Sigmoid colon (tissue), 6 donors: ENCODE measurements at regions not wholly inside any gene's neighbourhood (a gene's known extent, or its start where the extent isn't known, plus 50 kb on each side); places are given as distances from the start of the nearest gene placed in this dataset.

Experiments used
- DNase-seq: peaks from one replicate; pipeline ENCODE4 v3.0.0-alpha.2; 2019
- H3K27ac ChIP-seq, 4 donors: fragments of 200-600 bp; sonication (generic); one replicate each; pipeline ENCODE4 v1.5.1; 2016 to 2019; ENCODE audit warnings: mild to moderate bottlenecking in 1 of 4
- H3K27me3 ChIP-seq, 3 donors: fragments of 200-600 bp; sonication (generic); one replicate each; pipeline ENCODE4 v1.5.1; 2019; ENCODE audit warnings: mild to moderate bottlenecking in 1 of 3
- H3K36me3 ChIP-seq, 4 donors: fragments of 200-600 bp; sonication (generic); one replicate each; pipeline ENCODE4 v1.5.1; 2016 to 2019
- H3K4me1 ChIP-seq, 4 donors: fragments of 200-600 bp; sonication (generic); one replicate each; pipeline ENCODE4 v1.5.1; 2017 to 2019
- H3K4me3 ChIP-seq, 4 donors: fragments of 200-600 bp; sonication (generic); one replicate each; pipeline ENCODE4 v1.5.1; 2017 to 2019; ENCODE audit warnings: mild to moderate bottlenecking in 2 of 4, moderate library complexity in 1 of 4
- H3K9me3 ChIP-seq, 4 donors: fragments of 200-600 bp in 3 of 4; sonication (generic) in 3 of 4; one replicate each; pipeline versions ENCODE4 v1.5.1 to v1.6.1; 2013 to 2019
- EP300 ChIP-seq, 4 donors: sonication (generic); formaldehyde crosslinking; IDR thresholded peaks; one replicate each; pipeline ENCODE4 v1.6.1; 2017; ENCODE audit warnings: antibody characterized with exemption in 4 of 4
- POLR2A ChIP-seq, 2 donors: fragments of 450-650 bp; IDR thresholded peaks; one replicate each; pipeline ENCODE4 v1.6.1; 2016; ENCODE audit warnings: antibody characterized with exemption in 2 of 2, mild to moderate bottlenecking in 2 of 2, moderate library complexity in 2 of 2
- POLR2AphosphoS5 ChIP-seq, 4 donors: sonication (generic); formaldehyde crosslinking; IDR thresholded peaks; one replicate each; pipeline ENCODE4 v1.6.1; 2017; ENCODE audit warnings: antibody characterized with exemption in 4 of 4
- WGBS, 2 donors: extraction: QIAGEN DNeasy Blood & Tissue Kit; methylation state at CpG; one replicate each; pipeline ENCODE4 v1.1.7; 2013; 5-methylcytosine and 5-hydroxymethylcytosine counted together
- intact Hi-C: fragments of 100-400 bp; cut with DNase I; formaldehyde crosslinking; loops from one replicate; pipeline ENCODE4 v1.15.1; 2023
- small RNA-seq, 3 donors: library from RNA; depleted of rRNA; stranded (forward); fragments of <200 nt; gene quantifications; one replicate each; pipeline ENCODE3, GENCODE V24; 2016
- TF ChIP-seq, protein P1 (sequence below), 4 experiments: fragments of 450-650 bp in 3 of 4; fragments of 200-600 bp in 1 of 4; IDR thresholded peaks; one replicate each; pipeline ENCODE4 v1.5.1; 2016 to 2019; ENCODE audit warnings: antibody characterized with exemption in 4 of 4, mild to moderate bottlenecking in 3 of 4, moderate library complexity in 2 of 4
- donor health status: healthy with polysubstance abuse.
- donor health status: healthy.

DNA sequence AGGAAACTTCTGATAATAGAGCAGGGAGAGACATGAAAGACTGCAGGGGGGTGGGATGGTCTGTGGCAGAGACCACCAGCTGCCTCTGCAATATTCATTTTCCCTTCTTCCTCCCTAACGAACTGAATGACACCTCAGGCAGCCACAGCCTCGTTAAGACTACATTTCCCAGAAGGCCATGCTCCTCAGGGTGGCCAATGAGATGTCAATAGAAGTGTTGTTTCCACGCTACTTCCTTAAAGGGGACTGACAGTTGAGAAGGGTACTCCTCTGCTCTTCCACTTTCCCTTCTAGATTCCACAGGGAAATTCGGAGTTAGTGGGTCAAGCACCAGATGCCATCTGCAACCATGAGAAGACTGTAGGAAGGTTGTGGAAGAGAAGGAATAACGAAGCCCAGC is 52.0 kb upstream of the DAPK1 start:
- intact Hi-C loops: no loop called here
- Histone ChIP-seq H3K27me3 (no peaks in the 10 kb centered on the region), H3K36me3 (no peaks in the 10 kb centered on the region), H3K9me3 (no peaks in the 10 kb centered on the region), H3K4me3 (no peak overlapping the region), H3K27ac (no peak overlapping the region), H3K4me1 (no peaks in the 10 kb centered on the region)
- 35 to 47% methylated on average over 5 of the region's 5 CpGs for WGBS, 2 donors
- TF ChIP-seq EP300 (IDR thresholded peaks at IDR 0.05) (no peak), POLR2AphosphoS5 (IDR thresholded peaks at IDR 0.05) (no peak), POLR2A (IDR thresholded peaks at IDR 0.05) (no peak)
- TF ChIP-seq, protein P1, sequence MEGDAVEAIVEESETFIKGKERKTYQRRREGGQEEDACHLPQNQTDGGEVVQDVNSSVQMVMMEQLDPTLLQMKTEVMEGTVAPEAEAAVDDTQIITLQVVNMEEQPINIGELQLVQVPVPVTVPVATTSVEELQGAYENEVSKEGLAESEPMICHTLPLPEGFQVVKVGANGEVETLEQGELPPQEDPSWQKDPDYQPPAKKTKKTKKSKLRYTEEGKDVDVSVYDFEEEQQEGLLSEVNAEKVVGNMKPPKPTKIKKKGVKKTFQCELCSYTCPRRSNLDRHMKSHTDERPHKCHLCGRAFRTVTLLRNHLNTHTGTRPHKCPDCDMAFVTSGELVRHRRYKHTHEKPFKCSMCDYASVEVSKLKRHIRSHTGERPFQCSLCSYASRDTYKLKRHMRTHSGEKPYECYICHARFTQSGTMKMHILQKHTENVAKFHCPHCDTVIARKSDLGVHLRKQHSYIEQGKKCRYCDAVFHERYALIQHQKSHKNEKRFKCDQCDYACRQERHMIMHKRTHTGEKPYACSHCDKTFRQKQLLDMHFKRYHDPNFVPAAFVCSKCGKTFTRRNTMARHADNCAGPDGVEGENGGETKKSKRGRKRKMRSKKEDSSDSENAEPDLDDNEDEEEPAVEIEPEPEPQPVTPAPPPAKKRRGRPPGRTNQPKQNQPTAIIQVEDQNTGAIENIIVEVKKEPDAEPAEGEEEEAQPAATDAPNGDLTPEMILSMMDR (IDR thresholded peaks at IDR 0.05): no peak
- no peak for DNase-seq

DNA sequence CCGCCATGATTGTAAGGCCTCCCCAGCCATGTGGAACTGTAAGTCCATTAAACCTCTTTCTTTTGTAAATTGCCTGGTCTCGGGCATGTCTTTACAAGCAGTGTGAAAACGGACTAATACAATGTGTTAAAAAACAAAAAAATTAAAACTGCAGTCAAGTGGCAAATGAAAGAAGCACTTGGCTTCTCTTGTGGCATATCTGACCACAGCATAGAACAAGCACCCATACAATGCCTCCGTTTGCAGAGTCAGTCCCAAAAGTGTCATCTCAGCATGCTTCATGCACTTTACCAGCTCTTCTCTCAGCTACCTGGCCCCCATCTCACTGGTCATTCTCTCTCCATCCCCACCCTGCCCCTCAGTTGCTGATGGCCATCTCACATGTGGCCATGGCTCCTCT is 51.1 kb upstream of the DAPK1 start:
- DNase-seq: no peak
- H3K27ac ChIP-seq: no peak overlapping the region
- no peaks in the 10 kb centered on the region for H3K9me3 ChIP-seq
- no peak overlapping the region for H3K4me3 ChIP-seq
- no peaks in the 10 kb centered on the region for H3K27me3 ChIP-seq
- TF ChIP-seq EP300 (IDR thresholded peaks at IDR 0.05) (no peak), POLR2AphosphoS5 (IDR thresholded peaks at IDR 0.05) (no peak), POLR2A (IDR thresholded peaks at IDR 0.05) (no peak)
- TF ChIP-seq, protein P1 (IDR thresholded peaks at IDR 0.05): no peak
- H3K4me1 ChIP-seq: no peaks in the 10 kb centered on the region
- intact Hi-C loops: no loop called here
- no peaks in the 10 kb centered on the region for H3K36me3 ChIP-seq
- 88 to 91% methylated on average over 4 of the region's 4 CpGs for WGBS, 2 donors

DNA sequence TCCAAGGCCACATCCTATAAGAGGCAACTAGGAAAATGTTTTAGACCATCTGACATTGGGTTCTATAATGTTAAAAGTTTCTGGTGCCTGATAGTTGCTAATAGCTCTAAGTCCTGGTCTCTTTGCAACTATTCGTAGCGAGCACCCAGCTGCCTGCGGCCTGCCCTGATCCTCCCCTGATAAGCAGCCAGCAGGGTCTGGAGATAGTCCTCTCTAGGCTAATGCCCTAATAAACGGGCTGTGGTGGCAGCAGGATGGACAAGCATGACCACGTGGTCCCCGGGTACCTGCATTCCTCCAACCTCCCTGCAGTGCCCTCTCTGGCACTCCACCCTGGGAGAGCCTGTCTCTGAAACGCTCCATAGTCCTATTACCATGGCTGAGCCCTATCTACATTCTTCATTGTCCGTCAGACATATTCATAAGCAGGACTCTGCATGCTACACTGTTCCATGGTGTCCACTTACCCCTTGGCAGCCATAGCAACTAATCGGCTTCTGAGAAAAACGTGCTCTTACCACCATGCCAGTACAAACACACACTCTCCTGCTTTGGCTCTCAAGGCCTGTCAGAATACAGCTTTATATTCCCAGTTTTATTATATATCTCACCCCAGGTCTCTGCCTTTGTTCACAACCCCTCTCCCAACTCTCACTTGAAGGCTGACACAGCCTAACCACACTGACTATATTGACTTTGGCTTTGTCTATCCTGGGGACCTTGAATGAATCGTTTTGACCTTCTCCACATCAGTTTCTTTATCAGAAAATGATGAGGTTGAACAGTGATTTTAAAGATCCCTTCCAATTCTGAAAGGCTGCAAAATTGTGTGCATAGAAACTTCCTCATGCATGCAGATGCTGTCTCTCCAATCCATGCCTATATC is 49.9 kb upstream of the DAPK1 start:
- H3K27ac ChIP-seq: no peak overlapping the region
- no peak for DNase-seq
- H3K4me3 ChIP-seq: no peak overlapping the region
- no peaks in the 10 kb centered on the region for H3K4me1 ChIP-seq
- 76 to 83% methylated on average over 11 of the region's 11 CpGs for WGBS, 2 donors
- TF ChIP-seq POLR2A (IDR thresholded peaks at IDR 0.05): no peak
- TF ChIP-seq POLR2AphosphoS5 (IDR thresholded peaks at IDR 0.05): no peak
- TF ChIP-seq, protein P1 (IDR thresholded peaks at IDR 0.05): no peak
- TF ChIP-seq EP300 (IDR thresholded peaks at IDR 0.05): no peak
- intact Hi-C loops: no loop called here
- H3K27me3 ChIP-seq: no peaks in the 10 kb centered on the region
- H3K36me3 ChIP-seq: no peaks in the 10 kb centered on the region
- H3K9me3 ChIP-seq: no peaks in the 10 kb centered on the region

Small RNA genes in the stretch of these regions (small RNA-seq; reads per million reads assigned to genes)
- gene AL353752.1 (0 reads per million in 3 donors), gene RF00568 (0 reads per million in 3 donors)
